NCI-H82 (cell line): ENCODE measurements at regions not wholly inside any gene's neighbourhood (a gene's known extent, or its start where the extent isn't known, plus 50 kb on each side); places are given as distances from the start of the nearest gene placed in this dataset.
"Not testable (repeated sequence)": the region's sequence is repeated elsewhere in the genome, so short reads cannot be mapped to it uniquely, and the experiment has no call there.

Experiments
- DNase-seq: peaks from one replicate; lab custom pipeline; 2025; lab: John Stamatoyannopoulos, UW

DNA sequence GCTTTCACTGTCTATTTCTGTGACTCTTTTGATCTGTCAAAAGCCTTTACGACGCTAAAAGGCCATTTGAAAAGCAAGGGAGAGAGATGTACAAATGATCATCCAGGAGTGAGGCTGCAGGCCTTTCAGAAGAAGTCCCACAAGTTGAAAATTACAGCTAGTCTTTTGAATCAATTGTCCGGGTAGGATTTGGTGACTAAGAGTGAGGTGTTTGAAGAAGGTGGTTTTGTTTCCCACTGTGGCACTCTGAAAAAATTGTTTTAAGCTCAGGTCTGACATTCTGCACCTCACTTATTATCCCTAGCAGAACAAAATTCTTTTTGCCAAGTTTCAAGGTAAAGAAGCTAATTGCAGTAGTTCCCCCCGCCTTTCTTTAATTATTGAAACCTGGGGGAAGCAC, 50.8 kb upstream of the TMEM108 start:
- DNase-seq, result no peak

DNA sequence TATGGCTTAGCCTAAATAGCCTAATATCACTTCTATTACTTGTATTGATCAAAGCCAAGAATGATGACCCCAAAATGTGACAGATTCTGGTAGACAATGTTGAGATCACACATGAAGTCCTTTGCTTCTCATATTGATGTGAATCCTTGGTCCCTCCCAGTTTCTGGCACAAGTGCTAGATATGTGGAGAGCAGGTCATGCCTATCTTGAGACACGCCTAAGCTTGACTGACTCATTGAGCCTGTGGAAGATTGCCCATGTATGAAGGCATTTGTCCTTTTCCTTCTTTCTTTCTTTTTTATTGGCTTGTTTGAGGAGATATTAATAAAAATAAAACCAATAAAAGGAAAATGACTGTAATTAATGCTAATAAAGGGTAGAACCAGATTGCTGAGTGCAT, 54.0 kb upstream of the TMEM108 start:
- no peak for DNase-seq

DNA sequence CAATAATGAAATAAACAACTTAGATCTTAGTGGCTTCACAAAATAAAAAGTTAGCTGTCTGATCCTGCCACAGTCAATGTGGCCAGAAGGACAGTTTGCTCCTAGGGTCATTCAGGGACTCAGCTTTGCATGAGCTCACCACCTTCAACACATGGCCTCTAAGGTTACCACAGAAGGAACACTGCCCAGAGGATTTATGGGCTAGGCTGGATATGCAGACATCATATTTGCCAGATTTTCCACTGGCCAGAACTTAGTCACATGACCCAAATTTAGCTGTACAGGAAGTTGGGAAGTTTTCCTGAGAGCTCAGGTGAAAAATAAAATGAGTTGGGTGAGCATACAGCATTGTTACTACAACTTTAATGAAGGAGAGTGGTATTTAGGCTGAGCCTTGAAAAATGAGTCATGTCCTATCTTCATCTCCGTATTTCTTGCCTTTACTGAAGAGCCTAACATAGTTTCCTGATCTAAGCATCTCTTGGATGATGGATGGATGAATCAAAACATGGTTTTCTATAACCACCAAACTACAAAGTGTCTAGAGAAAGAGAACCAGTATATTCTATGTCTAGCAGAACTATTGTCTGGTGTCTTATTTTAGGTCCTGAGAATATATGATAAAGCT, 54.9 kb upstream of the TMEM108 start:
- no peak for DNase-seq

DNA sequence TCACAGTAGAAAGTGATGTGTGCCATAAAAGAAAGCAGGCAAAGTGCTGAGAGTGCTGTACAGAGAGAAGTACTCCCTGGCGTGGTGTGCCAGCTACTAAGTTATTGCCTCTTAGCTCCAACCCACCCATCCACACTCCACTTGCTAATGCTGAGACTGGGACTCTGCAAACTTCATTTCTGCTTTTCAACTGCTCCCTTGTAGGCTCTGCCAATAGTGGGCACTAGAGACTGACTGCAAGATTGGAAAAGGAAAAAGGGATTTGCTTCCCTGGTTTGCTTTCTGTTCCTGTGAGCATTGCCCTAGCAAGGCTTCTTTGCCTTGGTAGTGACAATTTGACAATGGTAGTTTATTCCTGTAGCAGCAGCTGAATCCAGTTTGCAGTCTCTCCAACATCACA, 56.5 kb upstream of the TMEM108 start:
- no peak for DNase-seq

DNA sequence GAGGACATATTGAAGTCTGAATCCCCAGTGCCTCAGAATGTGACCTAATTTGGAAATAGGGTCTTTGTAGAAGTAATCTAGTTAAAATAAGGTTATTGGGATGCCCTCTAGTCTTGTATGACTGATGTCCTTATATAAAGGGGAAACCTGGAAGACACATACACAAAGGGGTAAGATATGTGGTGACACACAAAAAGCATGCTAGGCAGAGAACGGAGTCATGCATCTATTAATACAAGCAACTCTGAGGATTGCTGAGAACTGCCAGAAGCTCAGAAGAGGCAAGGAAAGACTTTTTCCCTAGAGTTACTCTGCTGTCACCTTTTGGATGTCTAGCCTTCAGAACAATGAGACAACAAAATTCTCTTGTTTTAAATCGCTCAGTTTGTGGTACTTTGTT, 58.1 kb upstream of the TMEM108 start:
- DNase-seq, result no peak

DNA sequence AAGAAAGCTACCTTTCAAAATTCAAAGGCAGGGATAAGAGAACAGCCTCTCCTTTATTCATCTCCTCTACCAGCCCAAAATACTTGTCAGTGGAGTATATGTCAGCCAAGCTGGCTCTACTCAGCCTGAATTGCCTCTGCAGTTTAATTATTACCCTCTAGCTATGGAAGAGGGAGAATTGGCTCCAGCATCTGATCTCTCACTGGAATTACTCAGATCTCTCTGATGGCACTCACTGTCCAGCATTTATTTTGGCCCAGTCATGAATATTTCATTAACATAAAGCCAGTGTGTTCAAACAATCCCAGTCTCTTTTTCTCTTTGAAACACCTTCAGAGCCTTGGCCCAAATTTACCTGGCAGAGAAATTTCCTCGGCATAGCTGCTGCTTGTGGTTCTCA, 58.6 kb upstream of the TMEM108 start:
- no peak for DNase-seq

DNA sequence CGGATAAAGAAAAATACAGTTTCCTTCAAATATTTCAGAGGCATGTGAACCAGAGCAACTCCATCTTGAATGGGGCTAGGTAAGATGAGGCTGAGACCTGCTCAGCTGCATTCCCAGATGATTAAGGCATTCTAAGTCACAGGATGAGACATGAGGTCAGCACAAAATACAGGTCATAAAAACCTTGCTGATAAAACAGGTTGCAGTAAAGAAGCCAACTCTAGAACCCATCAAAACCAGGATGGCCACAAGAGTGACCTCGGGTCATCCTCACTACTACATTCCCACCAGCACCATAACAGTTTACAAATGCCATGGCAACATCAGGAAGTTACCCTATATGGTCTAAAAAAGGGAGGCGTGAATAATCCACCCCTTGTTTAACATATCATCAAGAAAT, 59.2 kb upstream of the TMEM108 start:
- DNase-seq, result not testable (repeated sequence)

DNA sequence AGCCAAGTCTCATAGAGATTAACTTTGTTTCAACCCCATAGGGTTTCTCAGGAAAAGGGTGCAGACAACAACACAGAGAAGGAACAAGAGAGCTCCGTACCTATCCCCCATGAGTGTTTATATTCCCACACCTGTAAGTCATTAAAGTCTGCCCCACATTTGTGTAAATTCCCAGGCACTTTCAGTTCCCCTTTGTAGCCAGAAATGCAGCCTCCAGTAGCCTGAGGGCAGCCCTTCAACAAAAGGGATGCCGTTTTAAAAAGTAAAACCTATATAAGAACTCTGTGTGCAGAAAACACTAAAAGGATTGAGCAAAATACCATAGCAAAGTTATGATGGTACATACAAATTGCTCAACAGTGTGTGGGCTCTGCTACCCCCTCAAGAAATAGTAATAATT, 59.7 kb upstream of the TMEM108 start:
- no peak for DNase-seq

DNA sequence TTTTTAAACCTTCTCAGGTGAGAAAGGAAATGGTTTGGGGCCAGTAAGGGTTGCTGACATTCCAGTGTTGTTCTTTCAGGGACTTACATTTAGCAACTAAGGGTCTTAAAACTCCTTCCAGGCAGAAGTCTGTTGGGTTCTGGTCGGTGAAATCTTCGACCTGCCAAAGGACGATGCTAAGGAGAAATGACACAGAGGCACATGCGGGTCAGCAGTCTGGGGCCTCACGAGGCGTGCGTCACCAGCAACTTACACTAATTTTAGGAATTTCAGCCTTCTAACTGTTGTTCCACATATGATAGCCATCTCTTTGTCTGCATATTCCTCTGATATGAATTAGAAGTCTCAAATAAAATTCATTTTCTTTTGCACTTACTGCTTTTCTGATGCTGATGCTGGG, 64.1 kb upstream of the TMEM108 start:
- no peak for DNase-seq

DNA sequence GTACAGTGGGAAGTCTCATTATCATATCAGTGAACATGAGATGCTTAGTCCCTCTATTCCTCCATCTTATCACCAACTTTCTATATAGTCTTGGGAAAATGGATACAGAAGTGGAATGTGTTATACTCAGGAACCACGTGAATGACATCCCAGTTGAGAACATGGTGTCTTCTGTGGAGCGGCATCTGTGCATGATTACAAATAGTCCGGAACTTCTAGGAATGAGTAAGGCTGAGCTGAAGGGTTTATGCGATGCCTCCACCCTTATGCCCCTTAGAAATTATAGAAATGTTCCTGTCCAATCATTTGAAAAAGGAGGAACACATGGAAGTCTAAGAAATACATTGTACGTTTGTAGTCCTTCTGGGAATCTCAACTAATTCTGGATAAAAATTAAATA, 64.8 kb upstream of the TMEM108 start:
- DNase-seq, result no peak

DNA sequence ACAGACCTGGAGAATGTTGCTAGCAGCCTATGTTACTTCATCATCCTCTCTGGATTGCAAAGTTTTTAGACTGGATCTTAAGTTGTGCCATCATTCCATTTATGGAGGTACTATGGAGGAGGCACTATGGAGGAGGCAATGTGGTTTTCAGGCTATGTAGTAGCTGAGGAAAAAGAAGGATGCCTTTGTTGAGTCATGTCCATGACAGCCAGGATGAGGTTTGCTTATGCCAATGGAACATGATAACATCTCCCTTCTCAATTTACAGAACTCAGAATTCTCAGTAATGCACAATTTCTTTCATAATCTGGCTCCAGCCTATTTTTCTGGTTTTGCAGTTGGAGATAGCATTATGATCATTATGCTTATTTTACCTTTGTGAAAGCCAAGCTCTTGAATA, 65.9 kb upstream of the TMEM108 start:
- DNase-seq, result no peak

DNA sequence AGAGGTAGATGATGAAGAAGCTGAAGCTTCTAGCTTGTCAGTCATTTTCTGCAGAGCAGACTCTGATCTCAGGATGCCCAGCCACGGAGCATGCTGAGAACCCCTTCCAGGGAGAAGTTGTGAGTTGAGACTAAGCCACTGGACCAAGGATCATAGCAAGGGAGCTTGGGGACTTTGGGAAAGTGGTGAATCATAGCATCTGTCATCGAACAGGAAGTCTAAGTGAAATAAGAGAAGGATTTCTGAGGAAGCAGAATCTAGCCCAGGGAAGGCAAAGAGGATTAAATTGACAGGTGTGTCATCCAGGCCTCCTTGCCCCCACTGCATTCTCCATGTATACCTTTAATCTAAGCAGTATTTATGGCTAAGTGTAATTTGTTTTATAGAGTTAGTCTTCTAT, 71.8 kb upstream of the TMEM108 start:
- DNase-seq, result peak; percentile 83

DNA sequence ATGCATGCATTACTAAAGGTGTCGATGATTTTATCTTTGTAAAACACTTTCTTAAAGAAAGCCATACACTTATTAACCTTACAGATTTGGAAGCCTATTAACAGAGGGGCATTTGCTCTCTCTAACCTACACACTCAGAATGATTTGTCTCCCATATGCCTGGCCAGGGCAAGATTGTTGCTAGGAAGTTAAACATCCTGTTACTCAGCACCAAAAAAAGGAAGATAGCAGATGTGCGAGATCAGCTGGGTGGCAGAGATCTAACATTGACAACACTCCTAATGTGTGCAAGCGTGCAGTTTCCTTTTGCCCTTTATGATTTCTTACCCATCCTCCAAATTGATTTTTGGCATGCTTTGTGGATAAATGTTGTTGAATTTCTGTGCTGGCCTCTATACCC, 73.9 kb upstream of the TMEM108 start:
- DNase-seq, result no peak

DNA sequence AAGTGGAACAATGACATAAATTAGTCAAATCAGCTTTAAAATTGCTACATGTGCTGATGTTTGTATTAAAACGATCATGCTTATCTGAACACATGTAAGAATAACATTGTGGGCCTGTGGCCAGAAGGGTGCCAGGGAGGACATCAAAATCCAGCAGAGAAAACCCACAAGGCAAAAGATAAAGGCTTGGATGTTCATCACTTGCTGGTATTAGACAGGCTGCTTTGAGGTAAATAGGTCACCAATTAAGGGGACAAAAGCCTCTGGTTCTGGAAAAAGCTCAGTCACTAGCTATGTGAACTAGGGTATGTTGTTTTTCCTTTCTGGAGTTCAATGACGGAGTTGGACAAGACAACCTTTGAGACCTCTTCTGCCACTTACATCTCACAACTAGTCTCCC, 74.4 kb upstream of the TMEM108 start:
- DNase-seq, result no peak

DNA sequence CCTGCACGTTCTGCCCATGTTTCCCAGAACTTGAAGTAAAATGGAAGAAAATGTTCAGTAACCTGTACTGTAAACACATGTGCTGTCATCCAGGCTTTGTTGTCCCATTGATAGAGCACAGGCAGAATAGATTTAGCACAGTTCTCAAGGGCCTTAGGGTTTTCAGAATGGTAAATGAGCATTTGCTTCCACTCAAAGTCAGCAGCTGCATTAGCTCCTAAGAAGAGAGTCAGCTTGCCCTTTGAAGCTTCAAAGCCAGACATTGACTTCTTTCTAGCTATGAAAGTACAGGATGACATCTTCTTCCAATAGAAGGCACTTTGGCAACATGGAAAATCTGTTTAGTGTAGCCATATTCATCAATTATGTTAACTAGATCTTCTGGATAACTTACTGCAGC, 76.2 kb upstream of the TMEM108 start:
- no peak for DNase-seq

DNA sequence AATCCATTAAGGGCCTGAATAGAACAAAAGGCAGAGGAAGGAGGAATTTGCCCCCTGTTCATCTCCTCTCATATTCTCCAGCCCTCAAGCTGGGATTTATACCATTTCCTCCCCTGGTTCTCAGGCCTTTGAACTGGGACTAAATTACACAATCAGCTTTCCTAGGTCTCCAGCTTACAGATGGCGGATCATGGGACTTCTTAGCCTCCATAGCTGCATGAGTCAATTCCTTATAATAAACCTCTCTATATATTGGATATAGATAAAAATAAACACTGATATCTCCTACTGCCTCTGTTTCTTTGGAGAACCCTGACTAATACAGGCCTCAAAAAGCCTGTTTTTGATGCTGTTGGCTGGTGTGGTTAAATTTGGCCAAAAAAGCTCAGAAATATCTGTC, 84.5 kb upstream of the TMEM108 start:
- no peak for DNase-seq

DNA sequence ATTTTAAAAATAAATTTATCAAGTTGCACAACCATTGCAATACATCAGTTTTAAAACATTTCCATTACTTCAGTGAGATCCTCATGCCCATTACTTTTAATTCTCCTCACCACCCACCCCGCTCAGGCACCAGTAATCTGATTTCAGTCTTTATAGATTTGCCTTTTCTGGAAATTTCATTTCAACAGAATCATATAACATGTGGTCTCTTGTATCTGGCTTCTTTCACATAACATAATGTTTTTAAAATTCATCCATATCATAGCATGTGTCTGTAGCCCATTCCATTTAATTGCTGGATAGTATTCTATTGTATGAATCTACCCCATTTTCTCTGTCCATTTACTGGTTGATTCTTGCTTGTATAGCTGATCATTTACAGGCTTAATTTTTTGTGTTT, 110.3 kb upstream of the TMEM108 start:
- DNase-seq, result no peak

DNA sequence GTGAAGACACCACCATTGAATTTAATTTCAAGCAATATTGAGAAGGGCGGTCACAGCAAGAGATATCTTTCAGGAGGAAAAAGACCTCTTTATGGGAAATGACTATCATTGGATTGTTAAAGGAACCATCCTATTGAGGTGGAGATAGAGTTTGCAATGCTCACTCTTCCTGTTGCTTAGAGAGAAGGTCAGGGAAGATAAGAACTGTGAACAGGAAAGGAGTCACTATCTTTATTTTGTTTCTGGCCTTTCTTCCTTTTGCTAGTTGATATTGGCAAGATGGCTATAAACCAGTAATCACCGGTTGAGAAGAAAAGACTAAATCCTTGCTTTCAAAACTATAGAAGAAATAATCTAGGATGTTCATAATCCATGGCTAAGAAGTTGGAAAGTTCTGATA, 112.1 kb upstream of the TMEM108 start:
- no peak for DNase-seq

DNA sequence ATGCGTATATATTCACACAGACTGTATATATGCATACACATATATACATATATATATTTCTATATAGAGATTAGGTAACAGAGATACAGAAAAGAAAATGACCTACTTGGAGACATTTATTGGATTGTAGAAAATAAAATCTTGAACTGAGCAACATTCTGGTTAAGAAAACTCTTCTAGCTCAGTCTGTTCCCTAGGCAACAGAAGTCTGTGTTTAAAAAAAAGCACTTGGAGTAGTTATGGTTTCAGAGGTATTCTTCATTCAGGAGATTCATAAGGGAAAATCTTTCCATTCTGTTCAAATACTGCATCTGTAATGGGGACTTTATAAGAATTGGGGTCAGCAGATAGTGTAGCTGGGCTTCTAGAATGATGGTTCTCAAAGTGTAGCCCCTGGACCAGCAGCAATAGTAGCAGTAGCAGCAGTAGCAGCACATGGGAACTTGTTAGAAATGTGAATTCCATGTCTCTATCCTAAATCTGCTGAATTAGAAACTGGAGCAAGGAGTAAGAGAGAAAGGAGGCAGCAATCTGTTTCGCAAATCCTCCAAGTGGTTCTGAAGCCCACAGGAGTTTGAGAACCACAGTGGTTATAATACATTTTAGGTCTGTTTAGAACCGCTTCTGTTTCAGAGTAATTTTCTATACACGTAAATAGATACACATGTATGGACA, 112.8 kb upstream of the TMEM108 start:
- DNase-seq, result no peak

DNA sequence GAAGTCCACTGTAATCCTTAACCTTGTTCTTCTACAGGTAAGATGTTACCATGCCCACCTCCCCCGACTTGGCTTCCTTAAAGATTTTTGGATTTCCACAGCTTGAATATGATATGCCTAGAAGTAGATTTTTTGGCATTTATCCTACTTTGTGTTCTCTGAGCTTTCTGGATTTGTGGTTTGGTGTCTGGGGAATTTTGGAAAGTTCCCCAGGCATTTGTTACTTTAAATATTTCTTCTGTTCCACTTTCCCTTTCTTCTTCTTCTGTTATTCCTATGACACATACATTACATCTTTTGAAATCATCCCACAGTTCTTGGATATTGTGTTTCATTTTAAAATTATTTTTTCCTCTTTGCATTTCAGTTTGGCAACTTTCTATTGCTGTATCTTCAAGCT, 122.1 kb upstream of the TMEM108 start:
- DNase-seq, result no peak

DNA sequence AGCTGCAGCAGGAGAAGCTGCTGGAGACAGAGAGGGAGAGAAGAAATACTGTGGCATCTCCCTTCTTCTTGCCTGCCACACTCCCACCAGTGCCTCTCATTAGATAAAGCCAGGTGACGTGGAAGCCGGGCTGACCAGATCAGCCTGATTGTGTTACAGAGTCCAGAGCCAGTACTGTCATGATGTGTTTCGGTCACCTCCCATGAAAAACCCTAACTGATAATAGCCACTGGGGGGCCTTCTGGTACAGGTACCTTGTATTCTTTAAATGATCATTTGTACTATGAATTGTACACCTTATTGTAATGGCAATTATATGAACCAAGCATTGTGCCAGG, 125.8 kb upstream of the TMEM108 start:
- no peak for DNase-seq

DNA sequence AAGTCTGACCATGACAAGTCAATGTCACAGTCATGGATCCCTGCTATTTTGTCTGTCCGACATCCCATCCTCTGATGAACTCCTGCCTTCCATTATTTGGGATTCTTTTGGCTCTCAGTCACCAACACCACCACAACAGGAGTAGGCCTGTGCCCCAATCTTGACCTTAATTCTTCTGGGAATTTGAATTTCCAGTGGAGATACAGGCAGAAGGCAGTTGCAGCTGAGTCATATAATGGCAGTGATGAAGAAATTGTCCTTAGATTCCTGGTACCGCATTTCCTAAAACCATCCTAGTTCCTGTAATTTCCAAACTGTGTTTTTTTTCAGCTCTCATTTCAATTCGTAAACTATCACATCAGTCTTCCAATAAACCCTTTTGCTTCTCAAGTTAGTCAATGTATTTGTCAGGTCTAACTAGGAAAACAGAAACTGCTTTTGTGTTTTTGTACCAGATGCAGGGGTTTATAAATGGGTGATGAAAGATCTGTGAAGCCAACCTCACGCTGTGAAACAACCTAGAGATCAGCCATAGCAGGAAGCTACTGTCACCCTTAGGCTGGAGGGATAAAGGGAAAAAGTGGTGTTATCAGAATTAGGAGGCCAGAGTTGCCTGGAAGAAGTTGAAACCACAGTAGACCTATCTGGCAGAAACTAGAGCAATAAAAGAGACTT, 126.3 kb upstream of the TMEM108 start:
- DNase-seq, result no peak

DNA sequence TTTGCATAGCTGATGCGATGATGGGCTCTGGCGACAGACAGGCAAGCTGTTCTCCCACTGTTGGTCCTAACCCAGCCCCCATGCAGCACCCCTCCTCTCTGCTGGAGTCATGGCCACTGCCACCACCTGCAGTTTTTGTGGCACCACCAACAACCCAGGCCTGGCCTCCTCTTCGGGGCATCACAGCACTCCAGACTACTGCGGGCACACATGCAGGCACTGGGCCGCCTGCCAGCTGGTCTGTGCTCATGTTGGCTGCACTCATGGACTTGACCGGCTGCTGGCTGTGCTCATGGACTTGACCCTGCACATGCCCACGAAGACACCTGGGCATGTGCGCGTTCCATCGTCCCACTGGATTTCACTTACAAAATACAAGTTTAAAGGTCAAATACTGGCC, 130.9 kb upstream of the TMEM108 start:
- DNase-seq, result no peak

DNA sequence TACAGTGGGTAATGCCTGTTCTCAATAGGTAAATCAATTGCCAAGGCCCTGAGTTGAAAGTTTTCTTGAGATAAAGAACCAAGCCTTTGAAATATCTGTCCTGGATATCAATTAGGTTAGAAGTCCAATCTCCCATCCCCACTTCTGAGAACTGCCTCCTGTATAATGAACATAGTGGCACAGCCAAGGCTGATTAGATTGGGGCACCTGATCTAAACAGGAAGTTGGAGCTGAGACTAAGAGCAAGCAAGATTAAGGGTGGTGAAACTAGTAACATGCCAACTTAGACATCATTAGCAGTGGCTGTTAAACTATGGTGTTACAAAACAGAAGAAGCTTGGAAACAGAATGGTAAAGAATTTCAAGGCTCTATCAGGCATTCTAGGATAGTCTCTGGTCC, 137.7 kb upstream of the TMEM108 start:
- DNase-seq, result no peak
